ENCODE measurements at regions not wholly inside any gene's neighbourhood (a gene's known extent, or its start where the extent isn't known, plus 50 kb on each side); places are given as distances from the start of the nearest gene placed in this dataset.

- TF ChIP-seq, protein P1, sequence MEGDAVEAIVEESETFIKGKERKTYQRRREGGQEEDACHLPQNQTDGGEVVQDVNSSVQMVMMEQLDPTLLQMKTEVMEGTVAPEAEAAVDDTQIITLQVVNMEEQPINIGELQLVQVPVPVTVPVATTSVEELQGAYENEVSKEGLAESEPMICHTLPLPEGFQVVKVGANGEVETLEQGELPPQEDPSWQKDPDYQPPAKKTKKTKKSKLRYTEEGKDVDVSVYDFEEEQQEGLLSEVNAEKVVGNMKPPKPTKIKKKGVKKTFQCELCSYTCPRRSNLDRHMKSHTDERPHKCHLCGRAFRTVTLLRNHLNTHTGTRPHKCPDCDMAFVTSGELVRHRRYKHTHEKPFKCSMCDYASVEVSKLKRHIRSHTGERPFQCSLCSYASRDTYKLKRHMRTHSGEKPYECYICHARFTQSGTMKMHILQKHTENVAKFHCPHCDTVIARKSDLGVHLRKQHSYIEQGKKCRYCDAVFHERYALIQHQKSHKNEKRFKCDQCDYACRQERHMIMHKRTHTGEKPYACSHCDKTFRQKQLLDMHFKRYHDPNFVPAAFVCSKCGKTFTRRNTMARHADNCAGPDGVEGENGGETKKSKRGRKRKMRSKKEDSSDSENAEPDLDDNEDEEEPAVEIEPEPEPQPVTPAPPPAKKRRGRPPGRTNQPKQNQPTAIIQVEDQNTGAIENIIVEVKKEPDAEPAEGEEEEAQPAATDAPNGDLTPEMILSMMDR (conservative IDR thresholded peaks at IDR 0.05; ENCODE audit: low read length), result no peak
- no peak for TF ChIP-seq EZH2phosphoT487 (IDR thresholded peaks at IDR 0.05; ENCODE audit: borderline replicate concordance)
These were observed 74.8 kb downstream of the SIK1 start for GRCh38 chr21:43352154-43352537.

Measured in Loucy (cell line).